Adrenal gland (tissue), 9 donors: ENCODE measurements at regions not wholly inside any gene's neighbourhood (a gene's known extent, or its start where the extent isn't known, plus 50 kb on each side); places are given as distances from the start of the nearest gene placed in this dataset.

ENCODE experiments used
- DNase-seq, 7 donors: peaks; one replicate each; pipeline ENCODE4 v3.0.0-alpha.2; 2019 to 2020
- H3K27ac ChIP-seq, 5 donors: fragments of 200-600 bp; sonication (generic) in 4 of 5; 1 replicate in 3 of 5; 2 replicates in 2 of 5; pipeline versions ENCODE4 v1.5.1 to v1.8.0; 2016 to 2020; ENCODE audit warnings: mild to moderate bottlenecking in 1 of 5
- H3K27me3 ChIP-seq: fragments of 200-600 bp; 2 replicates; pipeline ENCODE4 v1.8.0; 2021
- H3K36me3 ChIP-seq, 2 donors: fragments of 200-600 bp; replicated peaks in 1 of 2; 1 replicate in 1 of 2; 2 replicates in 1 of 2; pipeline versions ENCODE4 v1.5.1 to v1.8.0; 2018 to 2022
- H3K4me1 ChIP-seq, 2 donors: fragments of 200-600 bp; replicated peaks in 1 of 2; 1 replicate in 1 of 2; 2 replicates in 1 of 2; pipeline versions ENCODE4 v1.5.1 to v1.8.0; 2018 to 2021
- H3K4me3 ChIP-seq, 4 donors: fragments of 200-600 bp; sonication (generic) in 3 of 4; one replicate each; pipeline ENCODE4 v1.5.1; 2016 to 2018
- H3K9me3 ChIP-seq, 3 donors: fragments of 200-600 bp; sonication (generic) in 1 of 3; replicated peaks in 1 of 3; 1 replicate in 2 of 3; 2 replicates in 1 of 3; pipeline versions ENCODE4 v1.5.1 to v1.8.0; 2016 to 2021
- CTCF ChIP-seq, 6 experiments: fragments of 450-650 bp in 4 of 6; fragments of 200-600 bp in 2 of 6; sonication (generic) in 1 of 6; IDR thresholded peaks; 1 replicate in 5 of 6; 2 replicates in 1 of 6; pipeline versions ENCODE4 v1.5.1 to v1.8.0; 2016 to 2021; ENCODE audit warnings: antibody characterized with exemption in 6 of 6, mild to moderate bottlenecking in 2 of 6, moderate library complexity in 1 of 6
- POLR2A ChIP-seq, 2 donors: fragments of 450-650 bp; IDR thresholded peaks; one replicate each; pipeline ENCODE4 v1.6.1; 2017; ENCODE audit warnings: antibody characterized with exemption in 2 of 2, mild to moderate bottlenecking in 2 of 2, moderate library complexity in 1 of 2
- WGBS, 4 donors: extraction: QIAGEN DNeasy Blood & Tissue Kit in 2 of 4; methylation state at CpG; one replicate each; pipeline versions ENCODE4 v1.1.5 to v1.1.7; 2013 to 2017; 5-methylcytosine and 5-hydroxymethylcytosine counted together
- intact Hi-C, 2 donors: fragments of 100-400 bp; cut with DNase I; formaldehyde crosslinking; loops; one replicate each; pipeline versions ENCODE4 v1.14.1 to v1.15.0; 2022 to 2023
- donor health status: healthy with polysubstance abuse.
- donor health status: Bipolar disorder and iron deficiency.
- donor health status: DM: yes; HTN: yes; CAD: no.
- donor health status: DM: no; HTN: no; CAD: no.
- donor health status: DM: no; HTN: no; CAD: no.

GRCh38 chr1:101088431-101088830, 62.8 kb upstream of the DPH5 start:
- H3K36me3 ChIP-seq = no peaks in the 10 kb centered on the region
- WGBS, 4 donors = 92 to 97% (median 96%) methylated on average over 1 of the region's 1 CpG
- no peaks in the 10 kb centered on the region for H3K27me3 ChIP-seq
- H3K27ac ChIP-seq = no peak overlapping the region
- H3K4me3 ChIP-seq = no peak overlapping the region
- intact Hi-C loops = no loop called here
- no peaks in the 10 kb centered on the region for H3K9me3 ChIP-seq
- DNase-seq = no peak
- TF ChIP-seq POLR2A (IDR thresholded peaks at IDR 0.05) (no peak), CTCF (IDR thresholded peaks at IDR 0.05) (no peak)
- no peaks in the 10 kb centered on the region for H3K4me1 ChIP-seq

- no peaks in the 10 kb centered on the region for H3K4me1 ChIP-seq
- H3K27me3 ChIP-seq = no peaks in the 10 kb centered on the region
- 33 to 57% (median 42%) methylated on average over 2 of the region's 2 CpGs for WGBS, 4 donors
- H3K4me3 ChIP-seq = no peak overlapping the region
- TF ChIP-seq POLR2A (IDR thresholded peaks at IDR 0.05) = no peak
- no peak for TF ChIP-seq CTCF (IDR thresholded peaks at IDR 0.05)
- H3K9me3 ChIP-seq = no peaks in the 10 kb centered on the region
- H3K27ac ChIP-seq = no peak overlapping the region
- peak in 1 of 7 donors; percentile 15 for DNase-seq
- intact Hi-C loops = no loop called here
- no peaks in the 10 kb centered on the region for H3K36me3 ChIP-seq
These were observed 61.2 kb upstream of the DPH5 start for GRCh38 chr1:101086783-101087182.

- Histone ChIP-seq H3K4me3 (no peak overlapping the region), H3K4me1 (no peaks in the 10 kb centered on the region), H3K36me3 (no peaks in the 10 kb centered on the region), H3K27ac (no peak overlapping the region), H3K27me3 (no peaks in the 10 kb centered on the region), H3K9me3 (no peaks in the 10 kb centered on the region)
- no peak for DNase-seq
- TF ChIP-seq POLR2A (IDR thresholded peaks at IDR 0.05) = no peak
- no peak for TF ChIP-seq CTCF (IDR thresholded peaks at IDR 0.05)
- WGBS, 4 donors = 91 to 95% (median 92%) methylated on average over 8 of the region's 8 CpGs
- intact Hi-C loops = no loop called here
These were observed 56.2 kb upstream of the DPH5 start for GRCh38 chr1:101081496-101082488.

- no peaks in the 10 kb centered on the region for H3K9me3 ChIP-seq
- intact Hi-C loops = no loop called here
These were observed 55.3 kb upstream of the DPH5 start for GRCh38 chr1:101080859-101081258.

More at GRCh38 chr1:101080859-101081258, 55.3 kb upstream of the DPH5 start:
- Histone ChIP-seq H3K4me1 (no peaks in the 10 kb centered on the region), H3K4me3 (no peak overlapping the region), H3K27ac (no peak overlapping the region), H3K27me3 (no peaks in the 10 kb centered on the region), H3K36me3 (no peaks in the 10 kb centered on the region)
- TF ChIP-seq POLR2A (IDR thresholded peaks at IDR 0.05) = no peak
- no peak for TF ChIP-seq CTCF (IDR thresholded peaks at IDR 0.05)
- DNase-seq = no peak
- 96 to 100% (median 98%) methylated on average over 3 of the region's 3 CpGs for WGBS, 4 donors
